HG02610 (cell line): ENCODE measurements at regions not wholly inside any gene's neighbourhood (a gene's known extent, or its start where the extent isn't known, plus 50 kb on each side); places are given as distances from the start of the nearest gene placed in this dataset.

Source experiments
- ATAC-seq: cut with Tn5 transposase; IDR thresholded peaks from one replicate; pipeline ENCODE4 v1.9.1; 2021; ENCODE audit warnings: mild to moderate bottlenecking, moderate library complexity; ENCODE audit not compliant: unreplicated experiment

DNA sequence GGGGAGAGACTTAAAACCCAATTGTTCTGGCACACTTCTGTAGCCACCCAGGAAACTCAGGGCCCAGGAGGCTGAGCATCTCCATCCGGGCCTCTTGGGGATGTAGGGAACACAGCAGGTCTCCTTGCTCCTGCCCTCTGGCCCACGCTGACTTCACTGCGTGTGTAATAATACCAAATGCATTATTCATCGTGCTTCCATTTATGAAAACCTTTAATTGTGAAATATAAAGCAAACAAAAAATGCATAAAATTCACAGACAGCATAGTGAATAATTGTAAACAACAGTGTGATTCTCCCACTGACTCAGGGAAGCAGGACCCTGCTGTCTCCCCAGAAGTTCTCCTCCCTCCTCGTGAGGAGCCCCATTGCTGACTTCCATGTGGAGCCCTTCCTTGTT lies 70.3 kb upstream of the SHH start:
- ATAC-seq: no peak

DNA sequence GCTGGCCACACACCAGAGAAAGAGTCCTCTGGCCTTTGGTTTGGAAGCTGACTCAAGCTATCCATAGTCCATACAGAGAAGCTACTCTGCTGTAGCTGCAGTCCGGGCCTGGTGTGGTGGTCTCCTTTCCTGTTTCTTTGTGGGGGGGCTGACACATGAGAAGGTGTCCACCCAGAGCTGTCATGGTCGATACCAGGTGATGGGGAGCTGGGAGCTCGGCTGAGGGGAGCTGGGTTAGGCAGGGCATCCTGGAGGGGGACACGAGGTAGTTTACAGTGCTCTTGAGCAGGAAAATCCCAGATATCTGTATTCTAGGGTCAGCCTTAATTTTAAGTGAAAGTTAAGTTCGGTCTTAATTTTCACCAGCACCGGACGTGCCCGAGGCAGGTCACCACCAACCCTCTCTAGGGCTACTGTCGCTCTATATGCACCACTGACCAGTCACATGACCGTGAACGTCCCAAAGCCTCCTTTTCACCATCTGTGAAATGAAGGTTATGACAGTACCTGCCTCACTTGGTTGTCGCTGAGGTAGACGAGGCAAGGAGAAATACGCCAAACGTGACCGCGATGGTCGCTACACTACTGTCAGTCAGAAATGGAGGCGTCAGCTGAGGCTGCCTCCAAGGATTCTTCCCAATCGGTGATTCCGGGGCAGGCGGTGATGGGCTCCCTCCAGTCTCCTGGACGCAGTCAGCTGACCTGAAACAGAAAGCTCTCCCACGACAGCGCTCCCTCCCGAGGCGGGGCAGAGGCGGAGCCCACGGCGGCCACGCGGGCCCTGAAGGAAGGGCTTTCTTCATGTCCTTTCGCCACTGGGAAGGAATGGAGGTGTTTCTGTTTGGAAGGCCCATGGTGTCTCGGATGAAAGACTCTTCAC lies 69.4 kb upstream of the SHH start:
- ATAC-seq: no peak

DNA sequence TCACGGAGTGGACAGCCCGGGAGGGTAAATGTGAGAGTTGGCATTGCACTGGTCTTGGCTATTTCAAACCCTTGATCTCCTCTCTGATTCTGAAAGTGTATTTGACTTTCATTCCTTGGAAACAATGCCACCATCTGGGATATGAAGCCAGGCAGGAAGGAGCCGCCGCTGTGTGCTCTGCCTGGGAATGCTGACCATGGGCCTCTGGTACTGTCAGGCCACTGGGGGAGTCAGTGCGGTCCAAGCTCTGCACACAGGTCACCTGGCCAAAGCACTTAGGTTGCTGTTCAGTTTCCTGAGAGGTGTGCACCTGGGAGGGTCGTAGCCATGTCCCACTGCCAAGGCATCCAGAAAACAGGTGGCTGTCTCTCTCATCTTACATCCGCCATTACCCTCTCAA lies 68.5 kb upstream of the SHH start:
- no peak for ATAC-seq

DNA sequence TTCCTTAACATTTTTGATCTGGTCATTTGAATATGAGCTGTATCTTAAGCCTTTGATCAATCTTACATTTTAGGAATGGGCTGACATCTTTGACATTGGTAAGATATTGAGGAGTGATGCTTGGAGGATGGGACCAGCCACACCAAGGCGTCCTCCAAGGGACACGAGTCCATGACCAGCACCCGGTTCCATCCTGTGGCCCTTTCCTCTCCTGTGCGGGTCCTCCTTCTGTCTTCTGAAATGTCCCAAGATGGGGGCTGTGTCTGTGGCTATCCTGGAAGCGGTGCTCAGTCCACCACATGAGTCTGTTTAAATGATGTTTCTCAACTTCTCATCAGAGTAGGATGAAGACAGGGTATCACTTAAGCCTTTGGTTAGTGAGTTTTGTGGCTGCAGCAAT lies 67.3 kb upstream of the SHH start:
- ATAC-seq: no peak

- ATAC-seq: no peak
Observed at GRCh38 chr7:155878674-155879073, 66.4 kb upstream of the SHH start.

DNA sequence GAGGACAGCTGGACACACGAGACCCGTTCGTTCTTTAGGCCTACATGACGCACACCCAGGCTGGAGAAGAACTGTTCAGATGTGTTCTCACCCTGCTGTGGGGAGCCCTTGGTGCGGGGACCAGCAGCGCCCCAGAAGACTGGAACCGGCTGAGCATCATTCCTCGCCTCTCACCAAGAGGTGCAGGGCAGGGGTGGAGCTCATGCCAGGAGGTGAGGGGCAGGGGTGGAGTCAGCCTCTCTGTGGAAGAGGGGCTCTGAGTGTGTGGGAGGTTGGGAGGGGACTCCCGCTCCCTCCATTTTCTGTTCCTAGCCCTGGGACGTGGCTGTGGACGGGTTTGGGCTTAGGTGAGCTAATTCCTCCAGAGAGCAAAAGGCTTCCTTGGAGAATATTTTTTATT lies 66.0 kb upstream of the SHH start:
- ATAC-seq: no peak

DNA sequence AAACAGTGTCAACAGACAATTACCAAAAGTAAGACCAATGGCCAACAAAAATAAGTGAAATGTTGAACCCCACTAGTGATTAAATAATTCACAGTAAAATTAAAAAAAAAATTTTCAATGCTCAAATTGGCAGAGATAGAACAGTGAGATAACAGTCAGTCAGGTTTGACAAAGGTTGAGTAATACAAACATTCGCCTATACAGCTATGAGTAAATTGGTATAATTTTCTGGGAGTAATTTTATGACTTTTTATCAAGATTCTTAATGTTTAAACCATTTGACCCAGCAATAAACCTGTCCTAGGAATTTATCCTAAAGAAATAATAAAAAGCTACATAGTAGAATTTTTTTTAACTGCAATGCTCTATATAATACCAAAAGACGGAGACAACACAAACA lies 64.9 kb upstream of the SHH start:
- no peak for ATAC-seq

GRCh38 chr7:155874411-155874810 lies 62.1 kb upstream of the SHH start:
- no peak for ATAC-seq

GRCh38 chr7:155874010-155874409 lies 61.7 kb upstream of the SHH start:
- ATAC-seq: no peak

DNA sequence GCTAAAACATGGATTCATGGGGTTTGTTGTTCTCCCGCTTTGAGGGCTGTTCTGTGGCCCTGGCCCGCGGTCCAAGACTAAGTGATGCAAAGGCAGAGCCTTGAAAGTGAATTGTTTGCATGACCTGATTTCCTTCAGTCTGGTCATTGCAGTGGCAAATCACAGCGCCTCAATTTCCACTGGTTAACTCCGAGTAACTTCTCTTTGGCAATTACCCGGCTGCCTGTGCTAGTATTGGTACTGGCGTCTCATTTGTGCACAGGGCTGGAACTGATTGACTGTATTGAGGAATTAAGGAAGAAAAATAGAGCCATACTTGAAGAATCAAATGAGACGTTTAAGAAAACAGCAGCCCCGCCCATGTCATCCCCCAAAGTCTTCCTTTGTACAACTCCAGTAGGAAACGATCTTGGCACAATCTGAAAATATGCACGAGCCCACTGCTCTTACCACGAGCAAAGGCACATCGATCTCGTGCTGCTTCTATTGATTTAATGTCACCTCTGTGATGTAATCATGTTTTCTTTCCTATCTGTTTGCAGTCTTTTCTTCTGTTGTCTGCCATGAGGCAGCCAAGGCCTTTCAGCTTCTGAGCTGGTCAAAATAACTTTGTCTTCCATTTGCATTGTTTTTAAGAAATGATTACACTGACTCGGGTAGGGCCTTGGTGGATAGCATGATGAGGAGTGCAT lies 60.6 kb upstream of the SHH start:
- ATAC-seq: no peak

DNA sequence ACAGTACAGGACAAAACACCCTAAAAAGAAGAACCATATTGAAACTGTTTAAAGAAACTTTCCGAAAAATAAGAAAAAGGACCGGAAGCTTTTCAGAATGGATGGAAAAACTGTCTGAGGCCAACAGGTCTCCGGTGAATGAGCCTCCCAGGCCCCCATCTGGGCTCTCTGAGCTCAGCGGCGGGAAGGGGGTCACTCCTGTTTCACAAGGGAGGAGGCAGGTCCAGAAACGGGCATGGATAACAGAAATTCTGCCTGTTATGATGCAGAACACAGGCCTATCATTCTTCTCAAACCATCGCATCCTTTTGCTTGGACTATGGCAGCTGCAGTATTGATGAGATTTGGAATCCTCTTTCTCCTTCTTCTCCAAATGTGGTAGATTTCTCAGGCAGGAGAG lies 58.9 kb upstream of the SHH start:
- ATAC-seq: no peak

DNA sequence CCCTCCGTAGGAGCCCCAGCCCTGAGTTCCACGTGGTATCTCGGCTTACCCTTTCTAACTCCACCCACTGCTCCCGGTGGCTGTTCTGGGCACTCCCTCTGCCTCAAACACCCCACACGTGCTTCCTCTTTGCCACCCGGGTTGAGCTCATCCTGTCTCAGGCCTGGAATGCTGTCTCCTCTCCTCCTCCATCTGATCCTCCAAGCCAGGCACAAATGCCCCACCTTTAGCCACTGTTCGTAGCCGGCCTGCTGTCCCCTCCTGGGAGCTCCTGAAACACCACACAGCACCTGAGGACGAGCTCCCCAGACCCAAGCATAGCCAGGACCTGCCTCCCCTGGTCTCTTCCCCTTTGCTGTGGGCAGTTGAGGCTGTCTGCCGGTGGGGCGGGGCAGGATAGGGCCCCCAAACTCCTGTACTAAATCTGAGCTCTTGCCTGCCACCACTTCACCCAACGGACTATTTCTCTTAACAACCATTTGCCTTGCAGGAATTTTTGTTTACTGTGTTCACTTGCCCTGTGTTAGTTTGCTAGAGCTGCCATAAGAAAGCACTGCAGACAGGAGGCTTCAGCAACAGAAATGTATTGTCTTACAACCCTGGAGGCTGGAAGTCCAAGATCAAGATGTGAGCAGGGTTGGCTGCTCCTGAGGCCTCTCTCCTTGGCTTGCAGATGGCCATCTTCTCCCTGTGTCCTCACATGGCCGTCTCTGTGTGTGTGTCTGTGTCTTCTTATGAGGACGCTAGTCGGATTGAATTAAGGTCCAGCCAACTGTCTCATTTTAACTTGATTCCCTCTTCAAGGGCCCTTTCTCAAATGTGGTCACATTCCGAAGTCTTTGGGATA lies 58.3 kb upstream of the SHH start:
- no peak for ATAC-seq

DNA sequence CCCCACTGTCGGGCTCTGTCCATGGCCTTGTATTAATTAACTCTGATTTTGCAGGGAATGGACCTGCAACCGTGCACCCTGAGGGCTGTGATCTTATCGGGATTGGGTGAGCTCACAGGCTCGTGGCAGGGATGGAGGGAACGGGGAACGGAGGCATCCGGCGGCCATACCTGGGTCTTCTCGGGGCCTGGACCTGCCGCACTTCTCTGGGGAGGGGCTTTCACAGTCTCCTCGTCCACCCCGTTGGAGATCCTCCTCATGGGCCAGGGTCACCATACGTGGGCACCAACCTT lies 57.5 kb upstream of the SHH start:
- ATAC-seq: no peak

DNA sequence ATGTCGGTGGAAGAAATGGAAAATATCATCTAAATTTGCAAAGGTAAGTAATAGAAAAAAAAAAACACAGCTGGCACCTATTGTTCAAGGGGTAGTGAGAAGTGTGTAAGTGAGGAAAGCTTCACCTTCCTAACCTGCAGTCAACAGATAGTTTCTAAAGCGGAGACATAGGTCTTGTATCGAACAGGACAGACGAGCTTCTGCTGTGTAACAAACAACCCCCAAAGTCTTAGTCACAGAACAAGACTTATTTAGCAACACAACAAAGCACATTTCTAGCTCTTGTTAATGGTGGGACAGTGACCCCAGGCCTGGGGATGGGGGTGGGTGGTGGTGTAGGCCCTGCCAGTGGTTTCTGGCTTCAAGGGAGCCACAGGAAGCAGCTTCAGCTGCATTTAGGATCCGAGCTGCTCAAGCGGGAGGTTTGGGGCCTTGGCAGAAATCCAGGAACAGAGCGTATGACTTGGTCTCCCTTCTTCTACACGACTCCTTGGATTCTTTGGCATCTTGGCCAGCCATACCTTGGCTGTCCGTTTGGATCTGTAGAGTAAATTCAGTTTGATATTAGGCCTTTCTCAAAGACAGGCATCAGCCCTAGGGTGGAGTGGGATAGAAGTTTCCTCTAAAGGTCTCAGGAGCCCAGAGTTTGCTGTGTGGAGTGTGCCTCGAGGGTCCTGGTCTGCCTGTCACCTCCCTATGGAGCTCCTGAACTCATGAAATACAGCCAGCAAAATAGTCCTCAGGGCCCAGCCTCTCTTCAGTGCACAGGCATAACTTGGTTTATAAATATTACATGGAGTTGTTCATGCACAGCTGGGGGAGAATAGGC lies 56.9 kb upstream of the SHH start:
- no peak for ATAC-seq

GRCh38 chr7:155867734-155868400 lies 55.6 kb upstream of the SHH start:
- no peak for ATAC-seq

DNA sequence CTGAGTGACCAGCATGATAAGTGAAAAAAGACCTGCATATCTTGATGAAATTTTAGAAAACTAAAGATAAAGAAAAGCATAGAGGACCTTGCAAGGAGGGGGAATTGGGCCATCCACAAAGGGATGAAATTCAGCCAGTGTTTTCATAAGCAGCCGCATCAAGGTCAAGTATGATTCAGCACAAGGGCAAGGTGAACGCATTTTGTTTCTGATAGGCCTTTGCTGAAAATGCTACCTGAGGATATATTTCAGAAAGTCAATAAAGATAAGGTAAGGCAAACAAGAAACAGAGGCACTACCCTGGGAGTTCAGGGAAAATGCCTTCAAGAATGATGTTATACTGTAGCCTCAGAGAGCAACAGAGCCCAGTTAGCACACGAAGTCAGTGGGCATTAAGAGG lies 55.0 kb upstream of the SHH start:
- ATAC-seq: no peak

DNA sequence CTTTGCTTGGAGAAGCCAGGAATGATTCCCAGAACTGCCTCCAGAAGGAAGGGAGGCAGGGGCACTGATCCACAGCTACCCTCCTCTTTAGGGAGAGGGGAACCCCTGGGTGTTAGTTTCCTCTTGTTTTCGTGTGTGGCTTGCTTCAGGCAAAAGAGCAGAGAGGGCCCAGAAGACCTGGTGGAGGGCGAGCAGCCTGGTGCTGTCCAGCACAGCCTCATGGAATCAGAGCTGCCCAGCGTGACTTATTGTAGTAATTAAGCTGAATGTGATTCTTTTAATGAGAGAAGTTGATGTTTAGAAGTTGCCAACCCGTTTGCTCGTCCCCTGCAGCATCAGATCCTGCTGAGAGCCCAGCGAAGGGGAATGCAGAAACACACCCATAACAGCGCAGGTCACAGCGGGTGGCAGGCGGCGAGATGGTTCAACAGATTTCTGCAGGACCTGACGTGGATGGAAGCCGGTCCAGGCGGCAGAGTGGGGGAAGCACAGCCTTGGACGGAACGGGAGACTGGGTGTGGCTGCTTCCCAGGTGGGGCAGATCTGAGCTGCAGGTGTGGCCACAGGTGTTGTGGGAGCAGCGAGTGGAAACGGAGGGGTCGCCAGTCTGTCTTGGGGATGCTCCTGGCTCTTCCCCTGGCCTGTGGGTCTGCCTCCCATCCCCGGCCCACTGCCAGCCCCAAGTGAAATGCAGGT lies 53.7 kb upstream of the SHH start:
- ATAC-seq: no peak

DNA sequence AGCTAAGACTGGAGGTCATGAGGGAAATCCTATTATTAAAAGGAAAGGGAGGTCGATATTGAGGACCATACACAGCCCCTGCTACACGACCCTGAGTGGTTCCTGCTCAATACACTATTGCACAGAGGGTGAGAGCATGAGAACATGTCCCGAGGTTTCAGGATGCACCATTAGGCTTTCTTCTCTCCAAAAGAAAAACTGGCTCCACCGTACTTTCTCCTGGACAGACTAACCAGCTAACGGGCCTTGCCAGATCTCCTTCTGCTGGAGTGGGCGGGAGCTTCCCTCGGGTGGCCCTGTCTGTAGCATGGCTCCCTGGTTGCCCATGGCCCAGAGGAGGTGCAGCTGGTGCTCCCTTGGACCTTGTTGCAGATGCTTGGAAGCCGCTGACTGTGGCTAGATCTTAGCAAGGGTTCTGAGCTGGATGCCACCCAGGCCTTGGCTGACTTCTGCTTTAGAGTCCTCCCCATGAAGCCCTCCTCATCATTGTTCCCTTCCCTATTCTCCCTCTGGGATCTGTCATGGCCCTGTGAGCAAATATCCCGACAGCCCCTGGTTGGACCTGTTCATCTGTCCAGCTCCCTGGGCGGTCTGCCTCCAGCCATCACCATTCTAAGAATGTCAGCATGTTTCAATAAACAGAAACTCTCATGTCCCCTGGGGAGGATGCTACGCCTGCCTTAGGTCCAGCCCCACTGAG lies 52.9 kb upstream of the SHH start:
- ATAC-seq: no peak

- ATAC-seq: no peak
Observed at GRCh38 chr7:155864271-155864985, 52.2 kb upstream of the SHH start.
